ENCODE measurements at regions not wholly inside any gene's neighbourhood (a gene's known extent, or its start where the extent isn't known, plus 50 kb on each side); places are given as distances from the start of the nearest gene placed in this dataset.

- TF ChIP-seq CTCF (IDR thresholded peaks at IDR 0.05) (no peak), POLR2A (IDR thresholded peaks at IDR 0.05) (no peak)
Measured at GRCh38 chr15:35663956-35664355, 118.0 kb upstream of the DPH6 start.

Measured in lower leg skin (tissue), 3 donors.